ENCODE measurements at regions not wholly inside any gene's neighbourhood (a gene's known extent, or its start where the extent isn't known, plus 50 kb on each side); places are given as distances from the start of the nearest gene placed in this dataset.

- H3K27ac ChIP-seq: no peak overlapping the region
- TF ChIP-seq ZFX (IDR thresholded peaks at IDR 0.05; ENCODE audit: borderline replicate concordance): no peak
- TF ChIP-seq CTCF (IDR thresholded peaks at IDR 0.05): no peak
Observed at GRCh38 chr4:96295143-96295741, 455.3 kb downstream of the PDHA2 start.

GRCh38 chr4:96301715-96302114 lies 461.8 kb downstream of the PDHA2 start:
- TF ChIP-seq CTCF (IDR thresholded peaks at IDR 0.05): no peak
- TF ChIP-seq ZFX (IDR thresholded peaks at IDR 0.05; ENCODE audit: borderline replicate concordance): no peak
- H3K27ac ChIP-seq: no peak overlapping the region

- TF ChIP-seq CTCF (IDR thresholded peaks at IDR 0.05) (no peak), ZFX (IDR thresholded peaks at IDR 0.05; ENCODE audit: borderline replicate concordance) (no peak)
- no peak overlapping the region for H3K27ac ChIP-seq
Observed at GRCh38 chr4:96305030-96305429, 465.1 kb downstream of the PDHA2 start.

GRCh38 chr4:96312046-96312685 lies 472.3 kb downstream of the PDHA2 start:
- no peak for TF ChIP-seq CTCF (IDR thresholded peaks at IDR 0.05)
- TF ChIP-seq ZFX (IDR thresholded peaks at IDR 0.05; ENCODE audit: borderline replicate concordance): no peak
- no peak overlapping the region for H3K27ac ChIP-seq

- H3K27ac ChIP-seq: no peak overlapping the region
- TF ChIP-seq ZFX (IDR thresholded peaks at IDR 0.05; ENCODE audit: borderline replicate concordance) (no peak), CTCF (IDR thresholded peaks at IDR 0.05) (no peak)
Observed at GRCh38 chr4:96315815-96316214, 475.9 kb downstream of the PDHA2 start.

- TF ChIP-seq CTCF (IDR thresholded peaks at IDR 0.05) (no peak), ZFX (IDR thresholded peaks at IDR 0.05; ENCODE audit: borderline replicate concordance) (no peak)
- no peak overlapping the region for H3K27ac ChIP-seq
Observed at GRCh38 chr4:96316776-96317175, 476.9 kb downstream of the PDHA2 start.

- H3K27ac ChIP-seq: no peak overlapping the region
- no peak for TF ChIP-seq CTCF (IDR thresholded peaks at IDR 0.05)
- no peak for TF ChIP-seq ZFX (IDR thresholded peaks at IDR 0.05; ENCODE audit: borderline replicate concordance)
Observed at GRCh38 chr4:96317891-96318290, 478.0 kb downstream of the PDHA2 start.

Measured in 22Rv1 (cell line).